CD4-positive, alpha-beta memory T cell (primary cell): ENCODE measurements at regions not wholly inside any gene's neighbourhood (a gene's known extent, or its start where the extent isn't known, plus 50 kb on each side); places are given as distances from the start of the nearest gene placed in this dataset.

Source experiments
- CTCF ChIA-PET: fragments of 350-600 bp; sonication (Branson Sonifier 250); formaldehyde crosslinking; loops from one replicate; lab custom pipeline; 2021; ENCODE audit warnings: inconsistent platforms; ENCODE audit not compliant: partially characterized antibody; lab: Charles Lee
- POLR2A ChIA-PET: fragments of 350-600 bp; sonication (Branson Sonifier 250); formaldehyde crosslinking; loops from one replicate; lab custom pipeline; 2021; ENCODE audit not compliant: partially characterized antibody; lab: Charles Lee
- DNase-seq, 5 donors: peaks; one replicate each; pipeline versions ENCODE4 v3.0.0 to v3.0.0-alpha.2; 2020 to 2022; ENCODE audit warnings: mixed read lengths in 1 of 5
- H3K27ac ChIP-seq: one replicate; pipeline ENCODE4 v1.7.0; 2013; ENCODE audit warnings: low read depth, low read length
- H3K27me3 ChIP-seq: 2 replicates; pipeline ENCODE4 v1.7.0; 2013; ENCODE audit warnings: mild to moderate bottlenecking, low read length, moderate library complexity; ENCODE audit not compliant: insufficient read depth
- H3K36me3 ChIP-seq: 2 replicates; pipeline ENCODE4 v1.7.0; 2013; ENCODE audit warnings: mild to moderate bottlenecking, low read length, moderate library complexity; ENCODE audit not compliant: insufficient read depth
- H3K4me1 ChIP-seq: 2 replicates; pipeline ENCODE4 v1.7.0; 2013; ENCODE audit warnings: mild to moderate bottlenecking, low read length, moderate library complexity; ENCODE audit not compliant: insufficient read depth
- H3K4me3 ChIP-seq, 2 donors: one replicate each; pipeline ENCODE4 v1.7.0; 2013; ENCODE audit warnings: low read length in 2 of 2, mild to moderate bottlenecking in 1 of 2
- H3K9me3 ChIP-seq, 2 donors: one replicate each; pipeline ENCODE4 v1.7.0; 2013; ENCODE audit warnings: low read length in 2 of 2, control low read depth in 1 of 2; ENCODE audit not compliant: control insufficient read depth in 1 of 2
- H3K27ac Mint-ChIP-seq, 7 donors: one replicate each; pipeline ENCODE4 v1.8.0; 2020 to 2021; ENCODE audit warnings: mixed read lengths in 7 of 7, mild to moderate bottlenecking in 6 of 7, inconsistent platforms in 3 of 7, moderate library complexity in 3 of 7
- H3K27me3 Mint-ChIP-seq, 2 donors: one replicate each; pipeline ENCODE4 v1.8.0; 2020 to 2021; ENCODE audit warnings: mixed read lengths in 2 of 2
- H3K36me3 Mint-ChIP-seq, 2 donors: one replicate each; pipeline ENCODE4 v1.8.0; 2020 to 2021; ENCODE audit warnings: mixed read lengths in 2 of 2, inconsistent platforms in 1 of 2, mild to moderate bottlenecking in 1 of 2
- H3K4me1 Mint-ChIP-seq, 4 donors: one replicate each; pipeline ENCODE4 v1.8.0; 2020 to 2021; ENCODE audit warnings: mixed read lengths in 4 of 4, mild to moderate bottlenecking in 1 of 4
- H3K4me3 Mint-ChIP-seq, 8 donors: one replicate each; pipeline ENCODE4 v1.8.0; 2020 to 2021; ENCODE audit warnings: mixed read lengths in 8 of 8, mild to moderate bottlenecking in 7 of 8, moderate library complexity in 6 of 8, inconsistent platforms in 3 of 8
- H3K9me3 Mint-ChIP-seq, 8 donors: one replicate each; pipeline ENCODE4 v1.8.0; 2020 to 2021; ENCODE audit warnings: mixed read lengths in 8 of 8, mild to moderate bottlenecking in 5 of 8, inconsistent platforms in 3 of 8, moderate library complexity in 1 of 8
- intact Hi-C: fragments of 100-400 bp; cut with micrococcal nuclease; formaldehyde crosslinking; loops from one replicate; pipeline ENCODE4 v1.15.1; 2023

DNA sequence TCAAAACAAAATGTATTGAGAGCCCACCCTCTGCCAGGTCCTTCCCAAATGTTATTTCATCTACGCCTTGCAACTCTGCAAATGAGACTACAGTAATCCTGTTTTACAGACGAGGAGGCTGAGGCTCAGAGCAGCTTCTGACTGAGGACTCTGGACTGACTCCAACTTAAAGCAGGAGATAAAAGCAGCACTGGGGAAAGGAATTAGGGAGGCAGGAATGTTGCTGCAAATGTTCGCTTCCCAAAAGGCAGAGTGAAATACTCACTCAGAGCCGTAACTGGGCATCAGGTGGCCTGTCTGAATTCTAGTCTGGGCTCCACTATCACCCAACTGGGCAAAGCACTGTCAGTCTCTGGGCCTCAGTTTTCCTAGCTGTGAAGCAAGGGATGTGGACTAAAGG lies 94.7 kb upstream of the SRD5A3 start:
- H3K4me1 Mint-ChIP-seq, result no peaks in the 10 kb centered on the region

DNA sequence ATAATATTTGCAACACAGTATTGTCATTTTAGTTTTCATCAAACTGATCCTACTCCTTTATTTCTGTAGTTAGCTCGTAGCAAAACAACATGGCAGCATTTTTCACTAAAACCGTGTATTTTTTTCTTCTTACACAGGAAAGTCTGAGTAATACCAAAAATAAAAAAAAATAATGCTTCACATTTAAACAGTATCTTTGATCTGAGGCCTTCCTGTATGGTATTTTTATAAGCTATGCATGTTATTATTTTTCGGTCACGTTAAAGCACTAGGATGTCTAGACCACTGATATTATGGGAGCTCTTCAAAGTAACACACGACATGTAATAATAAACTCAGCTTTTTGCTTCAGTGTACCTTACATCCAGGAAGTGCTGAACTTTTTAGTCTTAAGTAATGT lies 94.1 kb upstream of the SRD5A3 start:
- Histone ChIP-seq H3K4me1 (no peaks in the 10 kb centered on the region), H3K27ac (no peak overlapping the region), H3K4me3 (no peak overlapping the region), H3K9me3 (no peaks in the 10 kb centered on the region), H3K36me3 (no peaks in the 10 kb centered on the region), H3K27me3 (no peaks in the 10 kb centered on the region)
- Mint-ChIP-seq H3K36me3 (no peaks in the 10 kb centered on the region), H3K27ac (no peak overlapping the region), H3K27me3 (peaks cover 4 to 11% of the 10 kb centered on the region in 2 donors), H3K4me3 (no peak overlapping the region), H3K9me3 (peaks cover 0 to 2% (median 0%) of the 10 kb centered on the region in 8 donors), H3K4me1 (no peaks in the 10 kb centered on the region)
- no peak for DNase-seq
- ChIA-PET CTCF (no interaction called here), POLR2A (no interaction called here)
- intact Hi-C loops, result no loop called here

More for the DNA sequence above, 94.7 kb upstream of the SRD5A3 start:
- H3K27me3 ChIP-seq, result no peaks in the 10 kb centered on the region
- H3K4me3 ChIP-seq, result no peak overlapping the region
- no peak overlapping the region for H3K27ac ChIP-seq
- H3K4me1 ChIP-seq, result no peaks in the 10 kb centered on the region
- intact Hi-C loops, result no loop called here
- no peak overlapping the region for H3K27ac Mint-ChIP-seq
- H3K36me3 Mint-ChIP-seq, result no peaks in the 10 kb centered on the region
- POLR2A ChIA-PET, result no interaction called here
- peaks cover 0 to 2% (median 0%) of the 10 kb centered on the region in 8 donors for H3K9me3 Mint-ChIP-seq
- no peak for DNase-seq
- peaks cover 2 to 11% of the 10 kb centered on the region in 2 donors for H3K27me3 Mint-ChIP-seq
- H3K36me3 ChIP-seq, result no peaks in the 10 kb centered on the region
- CTCF ChIA-PET, result no interaction called here
- no peaks in the 10 kb centered on the region for H3K9me3 ChIP-seq
- H3K4me3 Mint-ChIP-seq, result no peak overlapping the region

DNA sequence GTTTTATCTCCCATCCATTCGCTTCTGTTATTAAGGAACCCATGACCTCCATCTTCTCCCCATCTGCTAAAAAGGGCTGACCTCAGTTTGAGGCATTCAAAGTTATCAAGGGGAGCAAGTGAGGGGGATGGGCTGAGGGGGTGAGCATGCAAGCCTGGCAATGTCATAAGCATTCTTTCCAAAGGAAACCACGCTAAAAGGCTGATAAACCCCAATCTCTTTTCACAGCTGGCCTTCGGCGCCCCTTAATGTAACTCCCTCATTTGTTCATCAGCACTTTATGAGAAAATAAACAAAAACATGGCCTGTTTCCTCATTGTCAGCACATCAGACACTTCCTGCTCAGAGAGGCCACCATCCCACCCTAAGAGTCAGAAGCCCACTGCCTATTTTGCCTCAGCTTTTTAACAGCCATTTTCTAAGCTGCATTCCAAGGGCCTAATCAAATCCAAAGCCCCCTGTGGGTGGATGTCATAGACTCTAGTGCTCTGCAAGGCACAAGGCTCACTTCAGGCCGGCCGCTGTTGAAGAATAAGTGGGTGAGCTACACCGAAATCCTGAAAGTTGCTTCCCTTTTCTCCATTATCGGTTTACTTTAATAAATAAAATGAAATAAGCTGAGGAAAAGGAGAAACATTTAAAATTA lies 92.0 kb upstream of the SRD5A3 start:
- H3K4me3 Mint-ChIP-seq, result no peak overlapping the region
- no peaks in the 10 kb centered on the region for H3K9me3 ChIP-seq
- H3K27me3 ChIP-seq, result no peaks in the 10 kb centered on the region
- ChIA-PET POLR2A (no interaction called here), CTCF (no interaction called here)
- H3K4me3 ChIP-seq, result no peak overlapping the region
- H3K9me3 Mint-ChIP-seq, result no peaks in the 10 kb centered on the region
- no peaks in the 10 kb centered on the region for H3K4me1 ChIP-seq
- H3K4me1 Mint-ChIP-seq, result no peaks in the 10 kb centered on the region
- peaks cover 7 to 13% of the 10 kb centered on the region in 2 donors for H3K27me3 Mint-ChIP-seq
- H3K36me3 Mint-ChIP-seq, result no peaks in the 10 kb centered on the region
- no peak for DNase-seq
- H3K27ac Mint-ChIP-seq, result no peak overlapping the region
- no peak overlapping the region for H3K27ac ChIP-seq
- intact Hi-C loops, result no loop called here
- H3K36me3 ChIP-seq, result no peaks in the 10 kb centered on the region

DNA sequence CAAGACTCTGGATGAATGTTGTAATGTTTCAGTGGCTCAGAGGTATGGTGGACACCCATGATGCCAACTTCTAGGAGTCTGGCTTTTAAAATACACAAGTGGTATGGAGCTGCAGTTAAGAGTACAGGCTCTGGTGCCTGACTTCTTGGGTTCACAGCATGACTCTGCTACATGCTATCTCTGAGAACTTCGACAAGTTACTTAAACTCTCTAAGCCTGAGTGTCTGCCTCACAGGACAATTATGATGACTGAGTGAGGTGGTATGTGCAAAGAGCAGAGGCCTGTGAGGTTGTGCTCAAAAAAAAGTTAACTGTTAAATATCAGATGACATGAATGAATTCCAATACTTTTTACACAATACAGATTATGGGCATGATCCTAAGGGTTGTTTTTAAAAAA lies 90.9 kb upstream of the SRD5A3 start:
- Histone ChIP-seq H3K27ac (no peak overlapping the region), H3K36me3 (no peaks in the 10 kb centered on the region), H3K4me1 (no peaks in the 10 kb centered on the region), H3K27me3 (no peaks in the 10 kb centered on the region), H3K9me3 (no peaks in the 10 kb centered on the region), H3K4me3 (no peak overlapping the region)
- ChIA-PET POLR2A (no interaction called here), CTCF (no interaction called here)
- DNase-seq, result no peak
- intact Hi-C loops, result no loop called here
- Mint-ChIP-seq H3K27me3 (peaks cover 7 to 9% of the 10 kb centered on the region in 2 donors), H3K36me3 (no peaks in the 10 kb centered on the region), H3K4me3 (no peak overlapping the region), H3K27ac (no peak overlapping the region), H3K9me3 (no peaks in the 10 kb centered on the region), H3K4me1 (no peaks in the 10 kb centered on the region)

- ChIA-PET CTCF (no interaction called here), POLR2A (no interaction called here)
- Histone ChIP-seq H3K27ac (no peak overlapping the region), H3K27me3 (no peaks in the 10 kb centered on the region), H3K36me3 (no peaks in the 10 kb centered on the region), H3K4me1 (no peaks in the 10 kb centered on the region), H3K9me3 (no peaks in the 10 kb centered on the region), H3K4me3 (no peak overlapping the region)
- intact Hi-C loops, result no loop called here
- Mint-ChIP-seq H3K27me3 (peaks cover 7 to 9% of the 10 kb centered on the region in 2 donors), H3K27ac (no peak overlapping the region), H3K4me1 (no peaks in the 10 kb centered on the region), H3K9me3 (no peaks in the 10 kb centered on the region), H3K4me3 (no peak overlapping the region), H3K36me3 (no peaks in the 10 kb centered on the region)
- no peak for DNase-seq
These were observed 89.3 kb upstream of the SRD5A3 start for GRCh38 chr4:55256787-55257186.

GRCh38 chr4:55258152-55258865 lies 87.7 kb upstream of the SRD5A3 start:
- no peak overlapping the region for H3K27ac ChIP-seq
- no peaks in the 10 kb centered on the region for H3K9me3 ChIP-seq
- H3K27me3 ChIP-seq, result no peaks in the 10 kb centered on the region
- H3K4me3 ChIP-seq, result no peak overlapping the region
- Mint-ChIP-seq H3K36me3 (no peaks in the 10 kb centered on the region), H3K27ac (no peak overlapping the region), H3K4me3 (no peak overlapping the region), H3K9me3 (no peaks in the 10 kb centered on the region), H3K27me3 (peaks cover 7 to 8% of the 10 kb centered on the region in 2 donors), H3K4me1 (no peaks in the 10 kb centered on the region)
- DNase-seq, result no peak
- ChIA-PET POLR2A (no interaction called here), CTCF (no interaction called here)
- no peaks in the 10 kb centered on the region for H3K36me3 ChIP-seq
- no peaks in the 10 kb centered on the region for H3K4me1 ChIP-seq
- intact Hi-C loops, result no loop called here

- CTCF ChIA-PET, result no interaction called here
- Histone ChIP-seq H3K27ac (no peak overlapping the region), H3K9me3 (no peaks in the 10 kb centered on the region), H3K27me3 (no peaks in the 10 kb centered on the region), H3K4me3 (no peak overlapping the region), H3K36me3 (no peaks in the 10 kb centered on the region), H3K4me1 (no peaks in the 10 kb centered on the region)
- H3K36me3 Mint-ChIP-seq, result no peaks in the 10 kb centered on the region
- no peaks in the 10 kb centered on the region for H3K9me3 Mint-ChIP-seq
- no peak for DNase-seq
- no peak overlapping the region for H3K4me3 Mint-ChIP-seq
- H3K27ac Mint-ChIP-seq, result no peak overlapping the region
- POLR2A ChIA-PET, result no interaction called here
- no peaks in the 10 kb centered on the region for H3K4me1 Mint-ChIP-seq
- intact Hi-C loops, result no loop called here
- H3K27me3 Mint-ChIP-seq, result peaks cover 6 to 7% of the 10 kb centered on the region in 2 donors
These were observed 86.7 kb upstream of the SRD5A3 start for GRCh38 chr4:55259294-55259693.
